AG20443 (cell line): ENCODE measurements at regions not wholly inside any gene's neighbourhood (a gene's known extent, or its start where the extent isn't known, plus 50 kb on each side); places are given as distances from the start of the nearest gene placed in this dataset.
A peak's percentile ranks its signal among the peaks of the same experiment; 100 is the strongest.
"Not testable (repeated sequence)": the region's sequence is repeated elsewhere in the genome, so short reads cannot be mapped to it uniquely, and the experiment has no call there.

Experiments used
- DNase-seq: peaks from one replicate; pipeline ENCODE4 v3.0.0; 2012; ENCODE audit warnings: low spot score, mixed read lengths

- not testable (repeated sequence) for DNase-seq
Measured at GRCh38 chr7:9919-10318, 182.5 kb upstream of the FAM20C start.

GRCh38 chr7:32565-33280, 159.6 kb upstream of the FAM20C start:
- not testable (repeated sequence) for DNase-seq

GRCh38 chr7:35121-35541, 157.2 kb upstream of the FAM20C start:
- not testable (repeated sequence) for DNase-seq

GRCh38 chr7:36539-36938, 155.8 kb upstream of the FAM20C start:
- DNase-seq, result not testable (repeated sequence)

GRCh38 chr7:37656-38055, 154.7 kb upstream of the FAM20C start:
- not testable (repeated sequence) for DNase-seq

- not testable (repeated sequence) for DNase-seq
Measured at GRCh38 chr7:38444-38843, 153.9 kb upstream of the FAM20C start.

- peak; percentile 52 for DNase-seq
Measured at GRCh38 chr7:39984-40740, 152.2 kb upstream of the FAM20C start.

- no peak for DNase-seq
Measured at GRCh38 chr7:40799-41750, 151.3 kb upstream of the FAM20C start.

- peak; percentile 72 for DNase-seq
Measured at GRCh38 chr7:41917-42565, 150.3 kb upstream of the FAM20C start.

- no peak for DNase-seq
Measured at GRCh38 chr7:43791-44540, 148.4 kb upstream of the FAM20C start.

- DNase-seq, result no peak
Measured at GRCh38 chr7:44541-44896, 147.9 kb upstream of the FAM20C start.

GRCh38 chr7:45106-46090, 147.0 kb upstream of the FAM20C start:
- DNase-seq, result no peak

GRCh38 chr7:46123-46829, 146.1 kb upstream of the FAM20C start:
- DNase-seq, result no peak

GRCh38 chr7:46830-47140, 145.6 kb upstream of the FAM20C start:
- DNase-seq, result no peak

GRCh38 chr7:51456-52068, 140.8 kb upstream of the FAM20C start:
- DNase-seq, result no peak

DNA sequence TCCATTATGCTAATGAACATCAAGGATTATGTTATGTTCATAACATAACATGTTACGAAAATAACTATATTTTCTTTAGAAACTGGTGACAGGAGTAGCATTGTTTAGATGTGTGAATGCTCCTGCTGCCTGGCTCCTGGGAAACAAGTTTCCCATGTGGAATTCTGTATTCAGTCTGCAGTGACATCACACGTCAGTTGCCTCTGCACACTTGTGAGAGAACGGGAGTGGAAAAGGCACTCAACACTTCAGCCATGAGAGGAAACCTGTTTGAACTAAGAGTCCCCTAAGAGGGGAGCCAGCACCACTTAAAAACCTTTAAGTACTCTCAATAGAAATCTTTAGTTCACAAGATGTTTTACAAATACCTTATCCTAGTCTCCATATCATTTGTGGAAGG, 140.3 kb upstream of the FAM20C start:
- no peak for DNase-seq

GRCh38 chr7:53531-53930, 138.8 kb upstream of the FAM20C start:
- no peak for DNase-seq

- no peak for DNase-seq
Measured at GRCh38 chr7:54615-55014, 137.8 kb upstream of the FAM20C start.

DNA sequence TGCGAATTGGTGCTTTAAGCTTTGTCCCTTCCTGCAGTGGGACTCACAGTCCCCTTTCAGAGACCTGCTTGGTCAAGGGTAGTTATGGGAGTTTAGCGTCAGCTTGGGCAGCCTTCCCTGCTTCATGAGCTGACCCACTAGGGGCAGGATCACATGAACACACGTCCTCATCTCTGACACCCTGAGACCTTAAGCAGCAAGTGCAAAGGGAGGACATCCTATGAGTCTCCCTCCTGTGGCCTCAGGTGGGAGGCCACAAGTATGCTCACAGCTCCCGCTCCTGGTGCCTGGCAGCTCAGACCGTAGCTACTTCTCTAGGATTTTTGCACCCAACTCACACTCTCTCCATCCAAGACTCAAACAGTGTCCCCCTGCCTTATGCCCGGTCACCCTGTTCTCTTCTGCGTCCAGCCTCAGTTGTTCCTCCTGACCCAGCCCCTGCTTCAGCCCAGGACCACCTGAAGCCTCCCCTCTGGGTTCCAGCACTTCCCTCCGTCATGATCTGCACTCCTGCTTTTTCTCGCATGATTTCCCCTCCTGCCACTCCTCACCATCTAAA, 136.6 kb upstream of the FAM20C start:
- no peak for DNase-seq
